Epithelial cell of esophagus (primary cell): ENCODE measurements at regions not wholly inside any gene's neighbourhood (a gene's known extent, or its start where the extent isn't known, plus 50 kb on each side); places are given as distances from the start of the nearest gene placed in this dataset.

Experiments
- DNase-seq: peaks from one replicate; pipeline ENCODE4 v3.0.0; 2010; ENCODE audit warnings: low read depth
- H3K4me3 ChIP-seq: 2 replicates; pipeline ENCODE4 v1.5.1; 2011; ENCODE audit warnings: mild to moderate bottlenecking, low read length, control low read depth
- TF ChIP-seq, protein P1 (sequence below): IDR thresholded peaks from 2 replicates; pipeline ENCODE4 v1.5.1; 2011; ENCODE audit warnings: low read depth, mild to moderate bottlenecking, low read length, control low read depth, inconsistent platforms; ENCODE audit not compliant: insufficient read depth; ENCODE audit errors: missing control alignments

DNA sequence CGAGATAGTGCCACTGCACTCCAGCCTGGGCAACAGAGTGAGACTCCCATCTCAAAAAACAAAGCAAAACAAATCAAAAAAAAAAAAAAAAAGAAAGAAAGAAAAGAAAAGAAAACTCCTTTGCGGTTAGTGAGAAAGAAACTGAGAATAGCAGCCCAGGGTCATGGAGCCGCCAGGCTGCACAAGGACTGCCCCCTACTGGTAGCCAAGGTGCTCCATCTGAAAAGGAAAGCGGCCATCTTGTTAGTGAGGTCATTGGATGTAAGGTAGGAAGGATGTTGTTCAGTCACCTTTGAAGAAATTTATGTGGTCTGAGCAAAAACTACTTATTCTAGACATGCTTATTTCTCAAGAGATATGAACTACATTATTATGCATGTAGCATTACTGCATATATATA, 660.6 kb upstream of the TENM3 start:
- no peak overlapping the region for H3K4me3 ChIP-seq
- no peak for DNase-seq
- TF ChIP-seq, protein P1, sequence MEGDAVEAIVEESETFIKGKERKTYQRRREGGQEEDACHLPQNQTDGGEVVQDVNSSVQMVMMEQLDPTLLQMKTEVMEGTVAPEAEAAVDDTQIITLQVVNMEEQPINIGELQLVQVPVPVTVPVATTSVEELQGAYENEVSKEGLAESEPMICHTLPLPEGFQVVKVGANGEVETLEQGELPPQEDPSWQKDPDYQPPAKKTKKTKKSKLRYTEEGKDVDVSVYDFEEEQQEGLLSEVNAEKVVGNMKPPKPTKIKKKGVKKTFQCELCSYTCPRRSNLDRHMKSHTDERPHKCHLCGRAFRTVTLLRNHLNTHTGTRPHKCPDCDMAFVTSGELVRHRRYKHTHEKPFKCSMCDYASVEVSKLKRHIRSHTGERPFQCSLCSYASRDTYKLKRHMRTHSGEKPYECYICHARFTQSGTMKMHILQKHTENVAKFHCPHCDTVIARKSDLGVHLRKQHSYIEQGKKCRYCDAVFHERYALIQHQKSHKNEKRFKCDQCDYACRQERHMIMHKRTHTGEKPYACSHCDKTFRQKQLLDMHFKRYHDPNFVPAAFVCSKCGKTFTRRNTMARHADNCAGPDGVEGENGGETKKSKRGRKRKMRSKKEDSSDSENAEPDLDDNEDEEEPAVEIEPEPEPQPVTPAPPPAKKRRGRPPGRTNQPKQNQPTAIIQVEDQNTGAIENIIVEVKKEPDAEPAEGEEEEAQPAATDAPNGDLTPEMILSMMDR: no peak

DNA sequence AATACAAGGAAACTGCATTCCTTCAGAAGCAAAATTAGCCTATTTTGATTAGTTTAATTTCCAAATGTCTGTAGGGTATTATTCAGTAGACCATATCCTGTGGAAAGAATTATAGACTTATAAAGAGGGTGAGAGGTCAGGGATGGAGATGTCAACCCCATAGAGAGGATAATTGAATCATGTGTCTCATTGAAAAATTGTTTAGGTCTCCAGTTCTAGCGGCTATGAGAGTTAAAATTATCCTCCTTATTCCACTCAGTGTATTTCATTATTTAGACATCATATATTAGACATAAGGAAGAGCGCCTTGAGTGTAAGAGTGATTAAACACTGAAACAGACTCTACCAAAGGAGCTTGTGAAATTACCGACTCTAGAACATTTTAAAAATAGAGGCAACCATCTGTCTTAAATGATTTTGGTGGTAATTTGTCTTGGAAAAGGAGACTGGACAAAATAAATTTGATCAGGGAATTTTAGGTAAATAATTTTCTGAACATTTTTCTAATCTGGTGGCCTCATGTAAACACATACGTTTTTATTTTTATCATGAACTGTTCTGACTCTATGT, 654.4 kb upstream of the TENM3 start:
- DNase-seq: no peak
- H3K4me3 ChIP-seq: no peak overlapping the region
- TF ChIP-seq, protein P1: no peak

- DNase-seq: no peak
- TF ChIP-seq, protein P1: no peak
- H3K4me3 ChIP-seq: no peak overlapping the region
Observed at GRCh38 chr4:181592221-181592745, 650.9 kb upstream of the TENM3 start.

- no peak for DNase-seq
- TF ChIP-seq, protein P1: no peak
- no peak overlapping the region for H3K4me3 ChIP-seq
Observed at GRCh38 chr4:181593703-181594102, 649.5 kb upstream of the TENM3 start.

- TF ChIP-seq, protein P1: no peak
- DNase-seq: no peak
- no peak overlapping the region for H3K4me3 ChIP-seq
Observed at GRCh38 chr4:181594188-181594587, 649.0 kb upstream of the TENM3 start.

DNA sequence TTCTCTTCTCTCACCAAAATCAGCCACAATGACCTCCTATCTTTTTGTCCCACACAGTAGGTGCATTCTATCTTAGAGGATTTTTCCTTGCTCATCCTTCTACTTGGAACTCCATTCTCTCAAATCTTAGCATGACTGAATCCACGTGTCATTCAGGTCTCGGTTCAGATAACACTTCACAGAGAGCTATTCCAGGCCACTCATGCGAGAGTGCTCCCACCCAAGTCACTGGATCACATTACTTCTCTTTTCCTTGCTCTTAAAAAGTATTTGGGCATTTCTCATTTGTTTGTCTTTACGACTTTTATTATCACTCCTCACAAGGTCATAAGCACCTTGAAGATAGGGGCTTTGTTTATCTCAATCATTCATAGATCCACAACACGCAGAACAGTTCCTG, 647.5 kb upstream of the TENM3 start:
- TF ChIP-seq, protein P1: no peak
- no peak overlapping the region for H3K4me3 ChIP-seq
- no peak for DNase-seq

DNA sequence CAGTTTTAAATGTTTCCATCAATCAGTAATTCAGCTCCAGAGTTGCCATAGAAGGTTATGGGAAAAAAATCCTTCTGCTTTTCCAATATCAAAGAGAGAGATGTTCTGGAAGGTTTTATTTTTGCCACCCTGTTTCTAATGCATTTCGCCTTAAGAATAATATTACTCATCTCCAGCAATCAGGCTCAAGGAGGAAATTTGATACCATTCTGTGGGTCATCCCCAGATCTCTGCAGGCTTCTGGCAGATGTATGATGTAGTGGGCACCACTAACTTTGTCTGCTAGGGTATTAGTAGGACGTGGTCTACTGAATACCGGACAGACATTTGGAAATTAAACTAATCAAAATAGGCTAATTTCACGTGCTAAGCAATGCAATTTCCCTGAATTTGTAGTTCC, 645.4 kb upstream of the TENM3 start:
- no peak for DNase-seq
- H3K4me3 ChIP-seq: no peak overlapping the region
- TF ChIP-seq, protein P1: no peak
